ENCODE measurements at regions not wholly inside any gene's neighbourhood (a gene's known extent, or its start where the extent isn't known, plus 50 kb on each side); places are given as distances from the start of the nearest gene placed in this dataset.

DNA sequence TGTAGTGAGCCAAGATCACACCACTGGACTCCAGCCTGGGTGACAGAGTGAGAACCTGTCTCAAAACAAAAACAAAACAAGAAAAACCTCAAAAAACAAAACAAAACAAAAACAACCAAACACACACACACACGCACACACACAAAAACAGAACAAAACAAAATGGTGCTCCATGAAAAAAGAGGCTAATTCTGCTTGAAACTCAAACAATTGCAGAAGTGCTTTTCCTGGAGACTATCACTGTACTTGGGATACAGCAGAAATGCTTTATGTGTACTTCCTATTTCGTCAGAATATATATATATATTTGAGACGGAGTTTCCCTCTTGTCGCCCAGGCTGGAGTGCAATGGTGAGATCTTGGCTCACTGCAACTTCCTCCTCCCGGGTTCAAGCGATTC is 49.9 kb upstream of the HSPA9 start:
- Histone ChIP-seq H4K20me1 (ENCODE audit: insufficient read depth, low read length) (no peaks in the 10 kb centered on the region), H3K9me3 (ENCODE audit: low read length) (no peaks in the 10 kb centered on the region), H3K4me1 (ENCODE audit: insufficient read depth, low read length, poor library complexity, severe bottlenecking) (no peaks in the 10 kb centered on the region), H3K4me3 (ENCODE audit: low read depth, low read length, poor library complexity, severe bottlenecking) (no peak overlapping the region), H3K4me2 (ENCODE audit: low read length) (no peak overlapping the region), H3K27ac (ENCODE audit: low read depth, low read length, poor library complexity, severe bottlenecking) (no peak overlapping the region), H2AFZ (ENCODE audit: low read length) (no peak overlapping the region), H3K9me2 (ENCODE audit: insufficient read depth, low read length) (no peaks in the 10 kb centered on the region), H3K36me3 (ENCODE audit: insufficient read depth, low read length) (no peaks in the 10 kb centered on the region), H3K79me2 (ENCODE audit: insufficient read depth, low read depth, low read length) (no peaks in the 10 kb centered on the region)
- intact Hi-C loops (cut with micrococcal nuclease; ENCODE audit: unreplicated experiment): no loop called here
- no peak for TF ChIP-seq EZH2phosphoT487 (IDR thresholded peaks at IDR 0.05; ENCODE audit: borderline replicate concordance, low read depth, low read length)
- TF ChIP-seq, protein P1, sequence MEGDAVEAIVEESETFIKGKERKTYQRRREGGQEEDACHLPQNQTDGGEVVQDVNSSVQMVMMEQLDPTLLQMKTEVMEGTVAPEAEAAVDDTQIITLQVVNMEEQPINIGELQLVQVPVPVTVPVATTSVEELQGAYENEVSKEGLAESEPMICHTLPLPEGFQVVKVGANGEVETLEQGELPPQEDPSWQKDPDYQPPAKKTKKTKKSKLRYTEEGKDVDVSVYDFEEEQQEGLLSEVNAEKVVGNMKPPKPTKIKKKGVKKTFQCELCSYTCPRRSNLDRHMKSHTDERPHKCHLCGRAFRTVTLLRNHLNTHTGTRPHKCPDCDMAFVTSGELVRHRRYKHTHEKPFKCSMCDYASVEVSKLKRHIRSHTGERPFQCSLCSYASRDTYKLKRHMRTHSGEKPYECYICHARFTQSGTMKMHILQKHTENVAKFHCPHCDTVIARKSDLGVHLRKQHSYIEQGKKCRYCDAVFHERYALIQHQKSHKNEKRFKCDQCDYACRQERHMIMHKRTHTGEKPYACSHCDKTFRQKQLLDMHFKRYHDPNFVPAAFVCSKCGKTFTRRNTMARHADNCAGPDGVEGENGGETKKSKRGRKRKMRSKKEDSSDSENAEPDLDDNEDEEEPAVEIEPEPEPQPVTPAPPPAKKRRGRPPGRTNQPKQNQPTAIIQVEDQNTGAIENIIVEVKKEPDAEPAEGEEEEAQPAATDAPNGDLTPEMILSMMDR (conservative IDR thresholded peaks at IDR 0.05; ENCODE audit: low read length): no peak
- POLR2A ChIA-PET: no interaction called here
- BruUV-seq (replicated peaks): no TSS peak
- CTCF ChIA-PET (ENCODE audit: unreplicated experiment): no interaction called here
- no peak for DNase-seq (ENCODE audit: low spot score)

All from OCI-LY7 (cell line).